ENCODE measurements at regions not wholly inside any gene's neighbourhood (a gene's known extent, or its start where the extent isn't known, plus 50 kb on each side); places are given as distances from the start of the nearest gene placed in this dataset.

GRCh38 chr6:28839443-28840120, 84.2 kb downstream of the TRIM27 start:
- TF ChIP-seq FOXP2 (optimal IDR thresholded peaks at IDR 0.05; ENCODE audit: borderline replicate concordance, extremely low read depth, extremely low read length, insufficient read depth) (no peak), POLR2AphosphoS5 (IDR thresholded peaks at IDR 0.05; ENCODE audit: low read depth, low read length) (no peak), TAF1 (IDR thresholded peaks at IDR 0.05; ENCODE audit: borderline replicate concordance, insufficient read depth, low read length) (no peak), SIN3A (IDR thresholded peaks at IDR 0.05; ENCODE audit: borderline replicate concordance, insufficient read depth, low read length) (no peak), REST (IDR thresholded peaks at IDR 0.05; ENCODE audit: insufficient read depth in 1 of 2, low read depth in 2 of 2, low read length in 2 of 2) (no peak)

GRCh38 chr6:28841290-28841689, 82.5 kb downstream of the TRIM27 start:
- TF ChIP-seq POLR2AphosphoS5 (IDR thresholded peaks at IDR 0.05; ENCODE audit: low read depth, low read length), result no peak
- no peak for TF ChIP-seq TAF1 (IDR thresholded peaks at IDR 0.05; ENCODE audit: borderline replicate concordance, insufficient read depth, low read length)
- TF ChIP-seq FOXP2 (optimal IDR thresholded peaks at IDR 0.05; ENCODE audit: borderline replicate concordance, extremely low read depth, extremely low read length, insufficient read depth), result no peak
